Gastroesophageal sphincter (tissue), 3 donors: ENCODE measurements at regions not wholly inside any gene's neighbourhood (a gene's known extent, or its start where the extent isn't known, plus 50 kb on each side); places are given as distances from the start of the nearest gene placed in this dataset.
"Not testable (repeated sequence)": the region's sequence is repeated elsewhere in the genome, so short reads cannot be mapped to it uniquely, and the experiment has no call there.

Source experiments
- CTCF ChIP-seq, 4 experiments: fragments of 200-600 bp in 2 of 4; fragments of 450-650 bp in 2 of 4; sonication (generic) in 1 of 4; IDR thresholded peaks; one replicate each; pipeline ENCODE4 v1.5.1; 2017 to 2019; ENCODE audit warnings: antibody characterized with exemption in 4 of 4, mild to moderate bottlenecking in 2 of 4, moderate library complexity in 2 of 4
- EP300 ChIP-seq: sonication (generic); formaldehyde crosslinking; IDR thresholded peaks from one replicate; pipeline ENCODE4 v1.6.1; 2017; ENCODE audit warnings: antibody characterized with exemption, mild to moderate bottlenecking
- POLR2A ChIP-seq, 2 donors: fragments of 450-650 bp; IDR thresholded peaks; one replicate each; pipeline ENCODE4 v1.6.1; 2017; ENCODE audit warnings: antibody characterized with exemption in 2 of 2, mild to moderate bottlenecking in 2 of 2, moderate library complexity in 1 of 2
- POLR2AphosphoS5 ChIP-seq: sonication (generic); formaldehyde crosslinking; IDR thresholded peaks from one replicate; pipeline ENCODE4 v1.6.1; 2017; ENCODE audit warnings: antibody characterized with exemption

GRCh38 chr22:10601071-10601470, 4926.9 kb upstream of the OR11H1 start:
- not testable (repeated sequence) for TF ChIP-seq CTCF (IDR thresholded peaks at IDR 0.05); EP300; POLR2A (IDR thresholded peaks at IDR 0.05); POLR2AphosphoS5
